HCT116 (cell line): ENCODE measurements at regions not wholly inside any gene's neighbourhood (a gene's known extent, or its start where the extent isn't known, plus 50 kb on each side); places are given as distances from the start of the nearest gene placed in this dataset.

Experiments
- ATAC-seq: fragments of 200-7000 bp; cut with Tn5 transposase; 2 replicates; pipeline ENCODE4 v1.9.1; 2020; ENCODE audit warnings: mild to moderate bottlenecking, moderate library complexity
- BruUV-seq: library from RNA; stranded (reverse); fragments of 400-500 nt; replicated peaks from 2 replicates; lab custom pipeline; 2021; lab: Mats Ljungman, UMichigan
- CTCF ChIA-PET: fragments of 300-600 bp; sonication (Branson Sonifier 250); formaldehyde crosslinking; loops from one replicate; lab custom pipeline; 2021; ENCODE audit warnings: antibody characterized with exemption; lab: Charles Lee
- POLR2A ChIA-PET: fragments of 300-600, 350-600 bp; sonication (Branson Sonifier 250); formaldehyde crosslinking; loops from one replicate; lab custom pipeline; 2021; ENCODE audit warnings: antibody characterized with exemption; lab: Charles Lee
- RAD21 ChIA-PET, 2 experiments: fragments of 300-600 bp; sonication (Branson Sonifier 250); formaldehyde crosslinking; loops; one replicate each; lab custom pipeline; 2023; ENCODE audit warnings: low total read pairs in 2 of 2; ENCODE audit not compliant: uncharacterized antibody in 2 of 2, unreplicated experiment in 2 of 2, low non-redundant PET in 1 of 2; lab: Charles Lee
- DNase-seq: peaks from one replicate; pipeline ENCODE4 v3.0.0-alpha.2; 2010; ENCODE audit warnings: low read depth, low spot score
- H2AFZ ChIP-seq: fragments of 200-600 bp; shearing (Covaris generic), sonication (generic); 2 replicates; pipeline ENCODE4 v1.6.1; 2017; ENCODE audit warnings: low read depth, mixed run types, mixed read lengths, antibody characterized with exemption, low read length; ENCODE audit not compliant: poor library complexity, severe bottlenecking
- H3K27ac ChIP-seq: 2 replicates; pipeline ENCODE4 v1.5.1; 2012; ENCODE audit warnings: low read depth, low read length
- H3K27me3 ChIP-seq: fragments of 200-600 bp; sonication (generic); 2 replicates; pipeline ENCODE4 v1.6.1; 2016; ENCODE audit warnings: mixed run types, low read length, mixed read lengths; ENCODE audit not compliant: insufficient read depth
- H3K36me3 ChIP-seq, 2 experiments: fragments of 200-500 bp in 1 of 2; fragments of 200-600 bp in 1 of 2; sonication (Bioruptor generic) in 1 of 2; sonication (generic) in 1 of 2; 2 replicates each; pipeline versions ENCODE4 v1.5.1 to v1.6.1; 2014 to 2016; ENCODE audit warnings: low read length in 2 of 2, inconsistent platforms in 1 of 2, mixed read lengths in 1 of 2, mixed run types in 1 of 2; ENCODE audit not compliant: insufficient read depth in 2 of 2, control insufficient read depth in 1 of 2
- H3K4me1 ChIP-seq, 2 experiments: fragments of 200-600 bp in 1 of 2; sonication (generic) in 1 of 2; 2 replicates each; pipeline versions ENCODE4 v1.5.1 to v1.6.1; 2012 to 2017; ENCODE audit warnings: low read length in 2 of 2, inconsistent platforms in 1 of 2, mild to moderate bottlenecking in 1 of 2, mixed read lengths in 1 of 2, mixed run types in 1 of 2, moderate library complexity in 1 of 2; ENCODE audit not compliant: insufficient read depth in 2 of 2, control insufficient read depth in 1 of 2
- H3K4me2 ChIP-seq: fragments of 200-600 bp; sonication (generic); 2 replicates; pipeline ENCODE4 v1.6.1; 2017; ENCODE audit warnings: mixed run types, low read length, mixed read lengths
- H3K4me3 ChIP-seq, 2 experiments: fragments of 200-600 bp in 1 of 2; sonication (generic) in 1 of 2; replicated peaks in 1 of 2; 2 replicates each; pipeline ENCODE4 v1.5.1; 2011 to 2016; ENCODE audit warnings: low read length in 2 of 2, control low read depth in 1 of 2, low read depth in 1 of 2, mild to moderate bottlenecking in 1 of 2, mixed read lengths in 1 of 2, mixed run types in 1 of 2
- H3K79me2 ChIP-seq: fragments of 200-600 bp; sonication (generic); 2 replicates; pipeline ENCODE4 v1.6.1; 2017; ENCODE audit warnings: mild to moderate bottlenecking, mixed run types, low read length, moderate library complexity, mixed read lengths; ENCODE audit not compliant: insufficient read depth
- H3K9ac ChIP-seq: fragments of 200-600 bp; sonication (generic); 2 replicates; pipeline ENCODE4 v1.6.1; 2016; ENCODE audit warnings: low read length, mixed read lengths
- H3K9me2 ChIP-seq: fragments of 200-600 bp; sonication (generic), shearing (Covaris generic); 2 replicates; pipeline ENCODE4 v1.6.1; 2017; ENCODE audit warnings: mixed run types, mild to moderate bottlenecking, moderate library complexity; ENCODE audit not compliant: insufficient read depth
- H3K9me3 ChIP-seq, 2 experiments: fragments of 200-500 bp in 1 of 2; fragments of 200-600 bp in 1 of 2; sonication (Bioruptor generic) in 1 of 2; sonication (generic) in 1 of 2; 2 replicates each; pipeline ENCODE4 v1.6.1; 2014 to 2017; ENCODE audit warnings: low read length in 2 of 2, mixed read lengths in 2 of 2, inconsistent platforms in 1 of 2, low read depth in 1 of 2, mild to moderate bottlenecking in 1 of 2, mixed run types in 1 of 2, moderate library complexity in 1 of 2; ENCODE audit not compliant: control insufficient read depth in 1 of 2, insufficient read depth in 1 of 2
- H4K20me1 ChIP-seq: fragments of 200-600 bp; sonication (generic), shearing (Covaris generic); 2 replicates; pipeline ENCODE4 v1.6.1; 2017; ENCODE audit warnings: mixed run types, mild to moderate bottlenecking, moderate library complexity; ENCODE audit not compliant: insufficient read depth
- ATF3 ChIP-seq: IDR thresholded peaks from 2 replicates; pipeline ENCODE4 v1.6.1; 2012
- CBX3 ChIP-seq: IDR thresholded peaks from 2 replicates; pipeline ENCODE4 v1.6.1; 2012; ENCODE audit warnings: low read depth
- EGR1 ChIP-seq: IDR thresholded peaks from 2 replicates; pipeline ENCODE4 v1.6.1; 2012; ENCODE audit warnings: low read depth
- POLR2A ChIP-seq: IDR thresholded peaks from 2 replicates; pipeline ENCODE4 v1.7.0; 2011; ENCODE audit warnings: borderline replicate concordance; ENCODE audit not compliant: insufficient read depth, insufficient read length; ENCODE audit errors: extremely low read depth
- POLR2AphosphoS5 ChIP-seq: IDR thresholded peaks from 2 replicates; pipeline ENCODE4 v1.6.1; 2011; ENCODE audit warnings: mild to moderate bottlenecking, low read depth, low read length, moderate library complexity
- SIN3A ChIP-seq: IDR thresholded peaks from 2 replicates; pipeline ENCODE4 v1.6.1; 2012; ENCODE audit warnings: low read depth
- YY1 ChIP-seq: IDR thresholded peaks from 2 replicates; pipeline ENCODE4 v1.6.1; 2011; ENCODE audit warnings: low read length, low read depth, moderate library complexity, mild to moderate bottlenecking; ENCODE audit not compliant: insufficient replicate concordance; ENCODE audit errors: extremely low read depth
- ZFX ChIP-seq: fragments of 450-650 bp; IDR thresholded peaks from 2 replicates; pipeline ENCODE4 v1.6.1; 2017
- ZNF274 ChIP-seq: fragments of 200-500 bp; sonication (Bioruptor generic); IDR thresholded peaks from 2 replicates; pipeline ENCODE4 v1.6.1; 2014; ENCODE audit warnings: mild to moderate bottlenecking, low read depth, low read length, inconsistent platforms
- intact Hi-C: fragments of 100-400 bp; cut with micrococcal nuclease; formaldehyde crosslinking; loops from 2 replicates; pipeline ENCODE4 v1.10.0; 2022
- TF ChIP-seq, protein P1 (sequence below): IDR thresholded peaks from 2 replicates; pipeline ENCODE4 v1.6.1; 2012; ENCODE audit warnings: low read depth
- TF ChIP-seq, protein P2 (sequence below): IDR thresholded peaks from 2 replicates; pipeline ENCODE4 v1.6.1; 2011; ENCODE audit warnings: mild to moderate bottlenecking, low read length, moderate library complexity; ENCODE audit not compliant: insufficient replicate concordance; ENCODE audit errors: extremely low read depth
- TF ChIP-seq, protein P3 (sequence below), 3 experiments: fragments of 200-600 bp in 1 of 3; sonication (generic) in 1 of 3; IDR thresholded peaks in 2 of 3; conservative IDR thresholded peaks in 1 of 3; 2 replicates each; pipeline ENCODE4 v1.5.1; 2012 to 2017; ENCODE audit warnings: low read depth in 2 of 3, low read length in 2 of 3, antibody characterized with exemption in 1 of 3, borderline replicate concordance in 1 of 3, control low read depth in 1 of 3, mild to moderate bottlenecking in 1 of 3, mixed read lengths in 1 of 3, mixed run types in 1 of 3, moderate library complexity in 1 of 3; ENCODE audit not compliant: insufficient read depth in 1 of 3

- H3K9ac ChIP-seq, result no peak overlapping the region
- POLR2A ChIA-PET, result no interaction called here
- no peaks in the 10 kb centered on the region for H3K79me2 ChIP-seq
- no peaks in the 10 kb centered on the region for H3K4me1 ChIP-seq
- H3K27me3 ChIP-seq, result no peaks in the 10 kb centered on the region
- CTCF ChIA-PET, result interaction anchor here (0.5 kb wide), 1 partner anchor 627 kb away, joined by 4 read pairs; no protein-coding TSS in a partner anchor
- H3K4me3 ChIP-seq, result no peak overlapping the region
- no peak overlapping the region for H3K27ac ChIP-seq
- intact Hi-C loops, result no loop called here
- DNase-seq (no peak), ATAC-seq (no peak)
- no TSS peak for BruUV-seq
- RAD21 ChIA-PET, result no interaction called here
- peaks cover 0 to 4% of the 10 kb centered on the region in 2 experiments; a peak in 1 of 4 replicates for H3K9me3 ChIP-seq
- H2AFZ ChIP-seq, result no peak overlapping the region
- H3K4me2 ChIP-seq, result no peak overlapping the region
- no peaks in the 10 kb centered on the region for H3K36me3 ChIP-seq
- H3K9me2 ChIP-seq, result no peaks in the 10 kb centered on the region
- TF ChIP-seq YY1, result no peak
- TF ChIP-seq EGR1, result no peak
- TF ChIP-seq CBX3, result no peak
- TF ChIP-seq, protein P1, sequence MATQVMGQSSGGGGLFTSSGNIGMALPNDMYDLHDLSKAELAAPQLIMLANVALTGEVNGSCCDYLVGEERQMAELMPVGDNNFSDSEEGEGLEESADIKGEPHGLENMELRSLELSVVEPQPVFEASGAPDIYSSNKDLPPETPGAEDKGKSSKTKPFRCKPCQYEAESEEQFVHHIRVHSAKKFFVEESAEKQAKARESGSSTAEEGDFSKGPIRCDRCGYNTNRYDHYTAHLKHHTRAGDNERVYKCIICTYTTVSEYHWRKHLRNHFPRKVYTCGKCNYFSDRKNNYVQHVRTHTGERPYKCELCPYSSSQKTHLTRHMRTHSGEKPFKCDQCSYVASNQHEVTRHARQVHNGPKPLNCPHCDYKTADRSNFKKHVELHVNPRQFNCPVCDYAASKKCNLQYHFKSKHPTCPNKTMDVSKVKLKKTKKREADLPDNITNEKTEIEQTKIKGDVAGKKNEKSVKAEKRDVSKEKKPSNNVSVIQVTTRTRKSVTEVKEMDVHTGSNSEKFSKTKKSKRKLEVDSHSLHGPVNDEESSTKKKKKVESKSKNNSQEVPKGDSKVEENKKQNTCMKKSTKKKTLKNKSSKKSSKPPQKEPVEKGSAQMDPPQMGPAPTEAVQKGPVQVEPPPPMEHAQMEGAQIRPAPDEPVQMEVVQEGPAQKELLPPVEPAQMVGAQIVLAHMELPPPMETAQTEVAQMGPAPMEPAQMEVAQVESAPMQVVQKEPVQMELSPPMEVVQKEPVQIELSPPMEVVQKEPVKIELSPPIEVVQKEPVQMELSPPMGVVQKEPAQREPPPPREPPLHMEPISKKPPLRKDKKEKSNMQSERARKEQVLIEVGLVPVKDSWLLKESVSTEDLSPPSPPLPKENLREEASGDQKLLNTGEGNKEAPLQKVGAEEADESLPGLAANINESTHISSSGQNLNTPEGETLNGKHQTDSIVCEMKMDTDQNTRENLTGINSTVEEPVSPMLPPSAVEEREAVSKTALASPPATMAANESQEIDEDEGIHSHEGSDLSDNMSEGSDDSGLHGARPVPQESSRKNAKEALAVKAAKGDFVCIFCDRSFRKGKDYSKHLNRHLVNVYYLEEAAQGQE, result no peak
- TF ChIP-seq POLR2A, result no peak
- TF ChIP-seq ZFX, result no peak
- no peaks in the 10 kb centered on the region for H4K20me1 ChIP-seq
Observed at GRCh38 chr14:42277840-42278239, 671.2 kb downstream of the LRFN5 start.

- Histone ChIP-seq H3K9me3 (peaks cover 0 to 2% of the 10 kb centered on the region in 2 experiments; a peak in 1 of 4 replicates), H2AFZ (no peak overlapping the region), H3K27ac (no peak overlapping the region), H3K79me2 (no peaks in the 10 kb centered on the region), H3K27me3 (no peaks in the 10 kb centered on the region), H3K4me2 (no peak overlapping the region), H3K4me3 (no peak overlapping the region), H4K20me1 (no peaks in the 10 kb centered on the region), H3K9ac (no peak overlapping the region), H3K36me3 (no peaks in the 10 kb centered on the region), H3K9me2 (no peaks in the 10 kb centered on the region), H3K4me1 (no peaks in the 10 kb centered on the region)
- ChIA-PET CTCF (no interaction called here), POLR2A (no interaction called here), RAD21 (no interaction called here)
- DNase-seq, result no peak
- intact Hi-C loops, result no loop called here
- no peak for ATAC-seq
- no TSS peak for BruUV-seq
- TF ChIP-seq, protein P2, sequence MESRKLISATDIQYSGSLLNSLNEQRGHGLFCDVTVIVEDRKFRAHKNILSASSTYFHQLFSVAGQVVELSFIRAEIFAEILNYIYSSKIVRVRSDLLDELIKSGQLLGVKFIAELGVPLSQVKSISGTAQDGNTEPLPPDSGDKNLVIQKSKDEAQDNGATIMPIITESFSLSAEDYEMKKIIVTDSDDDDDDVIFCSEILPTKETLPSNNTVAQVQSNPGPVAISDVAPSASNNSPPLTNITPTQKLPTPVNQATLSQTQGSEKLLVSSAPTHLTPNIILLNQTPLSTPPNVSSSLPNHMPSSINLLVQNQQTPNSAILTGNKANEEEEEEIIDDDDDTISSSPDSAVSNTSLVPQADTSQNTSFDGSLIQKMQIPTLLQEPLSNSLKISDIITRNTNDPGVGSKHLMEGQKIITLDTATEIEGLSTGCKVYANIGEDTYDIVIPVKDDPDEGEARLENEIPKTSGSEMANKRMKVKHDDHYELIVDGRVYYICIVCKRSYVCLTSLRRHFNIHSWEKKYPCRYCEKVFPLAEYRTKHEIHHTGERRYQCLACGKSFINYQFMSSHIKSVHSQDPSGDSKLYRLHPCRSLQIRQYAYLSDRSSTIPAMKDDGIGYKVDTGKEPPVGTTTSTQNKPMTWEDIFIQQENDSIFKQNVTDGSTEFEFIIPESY, result no peak
- TF ChIP-seq, protein P3, sequence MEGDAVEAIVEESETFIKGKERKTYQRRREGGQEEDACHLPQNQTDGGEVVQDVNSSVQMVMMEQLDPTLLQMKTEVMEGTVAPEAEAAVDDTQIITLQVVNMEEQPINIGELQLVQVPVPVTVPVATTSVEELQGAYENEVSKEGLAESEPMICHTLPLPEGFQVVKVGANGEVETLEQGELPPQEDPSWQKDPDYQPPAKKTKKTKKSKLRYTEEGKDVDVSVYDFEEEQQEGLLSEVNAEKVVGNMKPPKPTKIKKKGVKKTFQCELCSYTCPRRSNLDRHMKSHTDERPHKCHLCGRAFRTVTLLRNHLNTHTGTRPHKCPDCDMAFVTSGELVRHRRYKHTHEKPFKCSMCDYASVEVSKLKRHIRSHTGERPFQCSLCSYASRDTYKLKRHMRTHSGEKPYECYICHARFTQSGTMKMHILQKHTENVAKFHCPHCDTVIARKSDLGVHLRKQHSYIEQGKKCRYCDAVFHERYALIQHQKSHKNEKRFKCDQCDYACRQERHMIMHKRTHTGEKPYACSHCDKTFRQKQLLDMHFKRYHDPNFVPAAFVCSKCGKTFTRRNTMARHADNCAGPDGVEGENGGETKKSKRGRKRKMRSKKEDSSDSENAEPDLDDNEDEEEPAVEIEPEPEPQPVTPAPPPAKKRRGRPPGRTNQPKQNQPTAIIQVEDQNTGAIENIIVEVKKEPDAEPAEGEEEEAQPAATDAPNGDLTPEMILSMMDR (IDR thresholded peaks at IDR 0.05 in 2 of 3, conservative IDR thresholded peaks at IDR 0.05 in 1 of 3; ENCODE audit: borderline replicate concordance in 1 of 3, insufficient read depth in 1 of 3, low read depth in 2 of 3, low read length in 2 of 3), result no peak
- TF ChIP-seq SIN3A (no peak), ZNF274 (no peak), POLR2AphosphoS5 (no peak), YY1 (no peak), ZFX (no peak), ATF3 (no peak)
Observed at GRCh38 chr14:42269234-42269633, 662.6 kb downstream of the LRFN5 start.
